H1 (cell line): ENCODE measurements at regions not wholly inside any gene's neighbourhood (a gene's known extent, or its start where the extent isn't known, plus 50 kb on each side); places are given as distances from the start of the nearest gene placed in this dataset.

ENCODE experiments used
- BCL11A ChIP-seq, 2 experiments: IDR thresholded peaks; one replicate each; pipeline ENCODE4 v1.6.1; 2011; ENCODE audit warnings: low read depth in 2 of 2, low read length in 2 of 2, mild to moderate bottlenecking in 2 of 2
- CBX5 ChIP-seq: fragments of 300-800, 300-1000 bp; sonication (generic); IDR thresholded peaks from 2 replicates; pipeline ENCODE4 v1.7.1; 2016; ENCODE audit warnings: antibody characterized with exemption, low read length, low read depth
- CHD1 ChIP-seq: IDR thresholded peaks from 2 replicates; pipeline ENCODE4 v1.6.1; 2012; ENCODE audit warnings: low read depth, low read length, improper control_type of control experiment
- CHD7 ChIP-seq: fragments of 300-600 bp; sonication (generic); IDR thresholded peaks from 2 replicates; pipeline ENCODE4 v1.7.1; 2012; ENCODE audit warnings: low read length, moderate library complexity, mild to moderate bottlenecking, inconsistent platforms; ENCODE audit not compliant: insufficient replicate concordance
- CTCF ChIP-seq, 3 experiments: IDR thresholded peaks; 1 replicate in 2 of 3; 2 replicates in 1 of 3; pipeline versions ENCODE4 v1.5.1 to v1.6.1; 2011; ENCODE audit warnings: low read length in 3 of 3, mild to moderate bottlenecking in 3 of 3, inconsistent platforms in 2 of 3, low read depth in 1 of 3, moderate library complexity in 1 of 3; ENCODE audit not compliant: insufficient read depth in 1 of 3; ENCODE audit errors: control extremely low read depth in 1 of 3
- EP300 ChIP-seq, 2 experiments: IDR thresholded peaks; 1 replicate in 1 of 2; 2 replicates in 1 of 2; pipeline ENCODE4 v1.6.1; 2011 to 2012; ENCODE audit warnings: low read depth in 2 of 2, low read length in 2 of 2, mild to moderate bottlenecking in 2 of 2, borderline replicate concordance in 1 of 2, inconsistent platforms in 1 of 2, moderate library complexity in 1 of 2
- MAFK ChIP-seq: IDR thresholded peaks from 2 replicates; pipeline ENCODE4 v1.6.1; 2012; ENCODE audit warnings: low read depth, mild to moderate bottlenecking, improper control_type of control experiment, low read length
- POU5F1 ChIP-seq: IDR thresholded peaks from 2 replicates; pipeline ENCODE4 v1.6.1; 2011; ENCODE audit warnings: low read depth, mild to moderate bottlenecking, low read length, moderate library complexity
- TBP ChIP-seq: IDR thresholded peaks from 2 replicates; pipeline ENCODE4 v1.6.1; 2011; ENCODE audit warnings: low read depth, low read length, improper control_type of control experiment
- ZNF274 ChIP-seq: IDR thresholded peaks from 2 replicates; pipeline ENCODE4 v1.7.0; 2012; ENCODE audit warnings: low read length, borderline replicate concordance; ENCODE audit errors: extremely low read depth

DNA sequence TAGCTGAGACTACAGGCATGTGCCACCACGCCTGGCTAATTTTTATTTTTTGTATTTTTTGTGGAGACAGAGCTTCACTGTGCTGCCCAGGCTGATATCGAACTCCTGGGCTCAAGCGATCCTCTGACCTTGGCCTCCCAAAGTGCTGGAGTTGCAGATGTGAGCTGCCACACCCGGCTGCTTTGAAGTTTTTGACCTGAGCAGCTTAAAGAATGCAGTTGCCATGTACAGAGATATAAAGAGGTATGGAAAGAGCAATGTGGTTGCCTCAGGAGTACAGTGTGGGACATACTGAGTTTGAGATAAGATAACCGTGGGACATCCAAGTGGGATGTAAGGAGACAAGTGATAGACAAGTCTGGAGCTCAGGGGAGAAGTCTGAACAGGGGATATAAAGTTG, 82.7 kb upstream of the LSM14A start (continued):
- TF ChIP-seq CHD7 = no peak
- TF ChIP-seq BCL11A (IDR thresholded peaks at IDR 0.05; ENCODE audit: low read depth in 2 of 2, low read length in 2 of 2) = no peak
- TF ChIP-seq CHD1 = no peak
- no peak for TF ChIP-seq ZNF274
- no peak for TF ChIP-seq EP300 (IDR thresholded peaks at IDR 0.05; ENCODE audit: borderline replicate concordance in 1 of 2, low read depth in 2 of 2, low read length in 2 of 2)
- no peak for TF ChIP-seq CTCF (IDR thresholded peaks at IDR 0.05; ENCODE audit: control extremely low read depth in 1 of 3, insufficient read depth in 1 of 3, low read depth in 1 of 3, low read length in 3 of 3)
- TF ChIP-seq CBX5 = no peak
- no peak for TF ChIP-seq TBP
- TF ChIP-seq POU5F1 = no peak
- TF ChIP-seq MAFK = no peak
